Caco-2 (cell line): ENCODE measurements at regions not wholly inside any gene's neighbourhood (a gene's known extent, or its start where the extent isn't known, plus 50 kb on each side); places are given as distances from the start of the nearest gene placed in this dataset.

Experiments used
- BruUV-seq: library from RNA; stranded (reverse); fragments of 400-500 nt; replicated peaks from 2 replicates; lab custom pipeline; 2021; lab: Mats Ljungman, UMichigan
- CTCF ChIA-PET: fragments of 300-600 bp; sonication (Branson Sonifier 250); formaldehyde crosslinking; loops from one replicate; lab custom pipeline; 2022; ENCODE audit warnings: antibody characterized with exemption; lab: Charles Lee
- POLR2A ChIA-PET: fragments of 300-600 bp; sonication (Branson Sonifier 250); formaldehyde crosslinking; loops from one replicate; lab custom pipeline; 2022; ENCODE audit warnings: antibody characterized with exemption; lab: Charles Lee
- DNase-seq, 2 experiments: peaks; one replicate each; pipeline versions ENCODE4 v3.0.0 to v3.0.0-alpha.2; 2020 to 2022
- H3K27me3 ChIP-seq: replicated peaks from 2 replicates; pipeline ENCODE4 v1.6.0; 2011; ENCODE audit warnings: low read length; ENCODE audit not compliant: control insufficient read depth, insufficient read depth
- H3K36me3 ChIP-seq: 2 replicates; pipeline ENCODE4 v1.5.1; 2011; ENCODE audit warnings: low read length; ENCODE audit not compliant: control insufficient read depth, insufficient read depth
- H3K4me1 ChIP-seq: fragments of 250-450 bp; sonication (Bioruptor Pico); 2 replicates; pipeline ENCODE4 v1.5.1; 2020; ENCODE audit warnings: mild to moderate bottlenecking
- H3K4me3 ChIP-seq: 2 replicates; pipeline ENCODE4 v1.5.1; 2011; ENCODE audit warnings: low read depth, mild to moderate bottlenecking, control low read depth, low read length
- H3K9me3 ChIP-seq: fragments of 250-450 bp; sonication (Bioruptor Pico); 2 replicates; pipeline ENCODE4 v1.5.1; 2020; ENCODE audit warnings: mild to moderate bottlenecking, moderate library complexity
- H3K27ac Mint-ChIP-seq: one replicate; pipeline ENCODE4 v1.8.0; 2022; ENCODE audit warnings: mixed read lengths; ENCODE audit not compliant: unreplicated experiment
- H3K27me3 Mint-ChIP-seq: one replicate; pipeline ENCODE4 v1.8.0; 2022; ENCODE audit warnings: mixed read lengths; ENCODE audit not compliant: insufficient read depth, unreplicated experiment
- H3K36me3 Mint-ChIP-seq: one replicate; pipeline ENCODE4 v1.8.0; 2022; ENCODE audit warnings: mild to moderate bottlenecking, mixed read lengths; ENCODE audit not compliant: insufficient read depth, unreplicated experiment
- H3K4me1 Mint-ChIP-seq: one replicate; pipeline ENCODE4 v1.8.0; 2022; ENCODE audit warnings: low read depth, mixed read lengths; ENCODE audit not compliant: unreplicated experiment
- H3K4me3 Mint-ChIP-seq: one replicate; pipeline ENCODE4 v1.8.0; 2022; ENCODE audit warnings: mild to moderate bottlenecking, moderate library complexity, mixed read lengths; ENCODE audit not compliant: unreplicated experiment
- H3K9me3 Mint-ChIP-seq: one replicate; pipeline ENCODE4 v1.8.0; 2022; ENCODE audit warnings: mixed read lengths; ENCODE audit not compliant: unreplicated experiment
- intact Hi-C: fragments of 100-400 bp; cut with micrococcal nuclease; formaldehyde crosslinking; loops from one replicate; pipeline ENCODE4 v1.10.0; 2022; ENCODE audit not compliant: unreplicated experiment
- TF ChIP-seq, protein P1 (sequence below), 2 experiments: fragments of 200-600 bp in 1 of 2; IDR thresholded peaks; 1 replicate in 1 of 2; 2 replicates in 1 of 2; pipeline versions ENCODE4 v1.5.1 to v1.8.0; 2011 to 2022; ENCODE audit warnings: antibody characterized with exemption in 1 of 2, control low read depth in 1 of 2, inconsistent platforms in 1 of 2, low read depth in 1 of 2, low read length in 1 of 2, mild to moderate bottlenecking in 1 of 2, moderate library complexity in 1 of 2; ENCODE audit not compliant: insufficient read depth in 1 of 2, severe bottlenecking in 1 of 2, unreplicated experiment in 1 of 2

DNA sequence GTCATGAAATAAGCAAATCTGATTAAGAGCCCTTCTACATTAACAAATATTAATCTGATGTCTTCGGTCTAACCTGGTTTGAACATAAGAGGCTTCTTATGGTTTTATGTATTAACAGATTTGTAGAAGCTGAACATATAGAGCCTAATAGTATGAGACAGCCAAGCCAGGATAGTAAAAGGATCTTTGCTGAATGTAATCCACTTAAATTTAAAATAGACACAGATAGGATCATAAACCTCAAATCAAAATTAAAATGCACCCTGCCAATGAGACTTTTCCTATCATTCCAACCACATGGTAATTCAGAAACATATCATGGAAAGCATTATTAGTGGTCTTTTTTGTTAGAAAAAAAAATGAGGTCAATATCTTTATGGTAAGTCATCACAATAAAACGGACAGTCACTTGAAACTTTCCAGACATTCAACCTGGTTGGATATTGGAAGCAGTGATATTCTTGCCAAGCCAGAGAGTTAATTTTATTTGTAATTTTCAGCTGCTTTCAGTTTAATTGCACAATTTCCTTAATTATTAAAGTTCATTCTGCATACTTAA, 606.9 kb upstream of the SALL1 start:
- no TSS peak for BruUV-seq

GRCh38 chr16:51757505-51757904, 606.4 kb upstream of the SALL1 start:
- H3K4me1 ChIP-seq = no peaks in the 10 kb centered on the region
- POLR2A ChIA-PET = no interaction called here
- no peak overlapping the region for H3K4me3 Mint-ChIP-seq
- no peaks in the 10 kb centered on the region for H3K9me3 ChIP-seq
- DNase-seq = no peak
- no peaks in the 10 kb centered on the region for H3K27me3 ChIP-seq
- no peaks in the 10 kb centered on the region for H3K36me3 Mint-ChIP-seq
- CTCF ChIA-PET = no interaction called here
- no TSS peak for BruUV-seq
- H3K36me3 ChIP-seq = no peaks in the 10 kb centered on the region
- TF ChIP-seq, protein P1, sequence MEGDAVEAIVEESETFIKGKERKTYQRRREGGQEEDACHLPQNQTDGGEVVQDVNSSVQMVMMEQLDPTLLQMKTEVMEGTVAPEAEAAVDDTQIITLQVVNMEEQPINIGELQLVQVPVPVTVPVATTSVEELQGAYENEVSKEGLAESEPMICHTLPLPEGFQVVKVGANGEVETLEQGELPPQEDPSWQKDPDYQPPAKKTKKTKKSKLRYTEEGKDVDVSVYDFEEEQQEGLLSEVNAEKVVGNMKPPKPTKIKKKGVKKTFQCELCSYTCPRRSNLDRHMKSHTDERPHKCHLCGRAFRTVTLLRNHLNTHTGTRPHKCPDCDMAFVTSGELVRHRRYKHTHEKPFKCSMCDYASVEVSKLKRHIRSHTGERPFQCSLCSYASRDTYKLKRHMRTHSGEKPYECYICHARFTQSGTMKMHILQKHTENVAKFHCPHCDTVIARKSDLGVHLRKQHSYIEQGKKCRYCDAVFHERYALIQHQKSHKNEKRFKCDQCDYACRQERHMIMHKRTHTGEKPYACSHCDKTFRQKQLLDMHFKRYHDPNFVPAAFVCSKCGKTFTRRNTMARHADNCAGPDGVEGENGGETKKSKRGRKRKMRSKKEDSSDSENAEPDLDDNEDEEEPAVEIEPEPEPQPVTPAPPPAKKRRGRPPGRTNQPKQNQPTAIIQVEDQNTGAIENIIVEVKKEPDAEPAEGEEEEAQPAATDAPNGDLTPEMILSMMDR (IDR thresholded peaks at IDR 0.05; ENCODE audit: insufficient read depth in 1 of 2, low read depth in 1 of 2, low read length in 1 of 2, severe bottlenecking in 1 of 2, unreplicated experiment in 1 of 2) = no peak
- H3K4me1 Mint-ChIP-seq = no peaks in the 10 kb centered on the region
- intact Hi-C loops = no loop called here
- H3K9me3 Mint-ChIP-seq = no peaks in the 10 kb centered on the region
- no peak overlapping the region for H3K4me3 ChIP-seq
- H3K27me3 Mint-ChIP-seq = peaks cover 19% of the 10 kb centered on the region
- H3K27ac Mint-ChIP-seq = no peak overlapping the region

More for the DNA sequence above, 606.9 kb upstream of the SALL1 start:
- no peaks in the 10 kb centered on the region for H3K4me1 Mint-ChIP-seq
- no peak overlapping the region for H3K27ac Mint-ChIP-seq
- H3K4me3 Mint-ChIP-seq = no peak overlapping the region
- TF ChIP-seq, protein P1 (IDR thresholded peaks at IDR 0.05; ENCODE audit: insufficient read depth in 1 of 2, low read depth in 1 of 2, low read length in 1 of 2, severe bottlenecking in 1 of 2, unreplicated experiment in 1 of 2) = no peak
- no peaks in the 10 kb centered on the region for H3K36me3 Mint-ChIP-seq
- Histone ChIP-seq H3K9me3 (no peaks in the 10 kb centered on the region), H3K4me3 (no peak overlapping the region), H3K4me1 (no peaks in the 10 kb centered on the region), H3K27me3 (no peaks in the 10 kb centered on the region), H3K36me3 (no peaks in the 10 kb centered on the region)
- H3K27me3 Mint-ChIP-seq = peaks cover 20% of the 10 kb centered on the region
- no peak for DNase-seq
- no peaks in the 10 kb centered on the region for H3K9me3 Mint-ChIP-seq
- ChIA-PET POLR2A (no interaction called here), CTCF (no interaction called here)
- intact Hi-C loops = no loop called here

DNA sequence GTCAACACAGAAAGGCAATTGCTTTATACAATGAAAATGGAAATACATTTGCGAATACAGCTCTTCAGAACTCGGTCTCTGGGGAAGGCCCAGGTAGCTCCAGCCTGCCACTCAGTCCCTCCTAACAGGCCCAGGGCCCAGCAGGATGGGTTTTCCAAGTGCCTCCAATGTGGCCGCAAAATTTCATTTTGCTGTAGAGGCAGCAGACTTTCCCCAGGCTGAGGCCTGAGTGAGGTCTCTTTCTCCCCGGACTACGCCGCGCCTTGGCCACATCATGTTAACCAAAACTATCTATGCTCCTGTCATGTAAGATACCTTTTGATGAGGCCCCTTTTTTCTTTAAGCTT, 606.0 kb upstream of the SALL1 start:
- CTCF ChIA-PET = no interaction called here
- DNase-seq = no peak
- no TSS peak for BruUV-seq
- TF ChIP-seq, protein P1 (IDR thresholded peaks at IDR 0.05; ENCODE audit: insufficient read depth in 1 of 2, low read depth in 1 of 2, low read length in 1 of 2, severe bottlenecking in 1 of 2, unreplicated experiment in 1 of 2) = no peak
- Mint-ChIP-seq H3K4me1 (no peaks in the 10 kb centered on the region), H3K4me3 (no peak overlapping the region), H3K9me3 (no peaks in the 10 kb centered on the region), H3K27me3 (peaks cover 19% of the 10 kb centered on the region), H3K27ac (no peak overlapping the region), H3K36me3 (no peaks in the 10 kb centered on the region)
- Histone ChIP-seq H3K27me3 (no peaks in the 10 kb centered on the region), H3K36me3 (no peaks in the 10 kb centered on the region), H3K9me3 (no peaks in the 10 kb centered on the region), H3K4me3 (no peak overlapping the region), H3K4me1 (no peaks in the 10 kb centered on the region)
- POLR2A ChIA-PET = no interaction called here
- intact Hi-C loops = no loop called here
